Osteoblast (primary cell): ENCODE measurements at regions not wholly inside any gene's neighbourhood (a gene's known extent, or its start where the extent isn't known, plus 50 kb on each side); places are given as distances from the start of the nearest gene placed in this dataset.
A peak's percentile ranks its signal among the peaks of the same experiment; 100 is the strongest.

Experiments used
- DNase-seq: peaks from one replicate; pipeline ENCODE4 v3.0.0; 2011; ENCODE audit warnings: low spot score, mixed read lengths; ENCODE audit not compliant: insufficient read length; ENCODE audit errors: missing footprints
- H2AFZ ChIP-seq: 2 replicates; pipeline ENCODE4 v1.6.0; 2011; ENCODE audit warnings: mild to moderate bottlenecking, low read length
- H3K27ac ChIP-seq: 2 replicates; pipeline ENCODE4 v1.5.1; 2011; ENCODE audit warnings: mild to moderate bottlenecking, low read depth, low read length, moderate library complexity
- H3K27me3 ChIP-seq: 2 replicates; pipeline ENCODE4 v1.6.0; 2012; ENCODE audit warnings: mild to moderate bottlenecking, control low read depth, inconsistent platforms, low read length, moderate library complexity; ENCODE audit not compliant: insufficient read depth
- H3K36me3 ChIP-seq: 2 replicates; pipeline ENCODE4 v1.5.1; 2011; ENCODE audit warnings: mild to moderate bottlenecking, low read length, control low read depth, moderate library complexity; ENCODE audit not compliant: insufficient read depth
- H3K4me1 ChIP-seq: 2 replicates; pipeline ENCODE4 v1.5.1; 2011; ENCODE audit warnings: mild to moderate bottlenecking, low read length, control low read depth, moderate library complexity; ENCODE audit not compliant: insufficient read depth
- H3K4me2 ChIP-seq: 2 replicates; pipeline ENCODE4 v1.6.0; 2011; ENCODE audit warnings: mild to moderate bottlenecking, low read length; ENCODE audit not compliant: insufficient read depth
- H3K4me3 ChIP-seq: fragments of 200-600 bp; sonication (generic); 3 replicates; pipeline ENCODE4 v1.5.1; 2012; ENCODE audit warnings: mild to moderate bottlenecking, low read length, inconsistent platforms; ENCODE audit not compliant: insufficient read depth
- H3K79me2 ChIP-seq: 2 replicates; pipeline ENCODE4 v1.6.0; 2012; ENCODE audit warnings: mild to moderate bottlenecking, low read length, control low read depth, inconsistent platforms; ENCODE audit not compliant: insufficient read depth
- H3K9me3 ChIP-seq: 2 replicates; pipeline ENCODE4 v1.5.1; 2011; ENCODE audit warnings: low read depth, low read length, control low read depth
- H4K20me1 ChIP-seq: 2 replicates; pipeline ENCODE4 v1.6.0; 2012; ENCODE audit warnings: mild to moderate bottlenecking, low read length, control low read depth; ENCODE audit not compliant: insufficient read depth
- TF ChIP-seq, protein P1 (sequence below): IDR thresholded peaks from 2 replicates; pipeline ENCODE4 v1.5.1; 2011; ENCODE audit warnings: mild to moderate bottlenecking, low read depth, low read length, moderate library complexity; ENCODE audit errors: extremely low read depth

DNA sequence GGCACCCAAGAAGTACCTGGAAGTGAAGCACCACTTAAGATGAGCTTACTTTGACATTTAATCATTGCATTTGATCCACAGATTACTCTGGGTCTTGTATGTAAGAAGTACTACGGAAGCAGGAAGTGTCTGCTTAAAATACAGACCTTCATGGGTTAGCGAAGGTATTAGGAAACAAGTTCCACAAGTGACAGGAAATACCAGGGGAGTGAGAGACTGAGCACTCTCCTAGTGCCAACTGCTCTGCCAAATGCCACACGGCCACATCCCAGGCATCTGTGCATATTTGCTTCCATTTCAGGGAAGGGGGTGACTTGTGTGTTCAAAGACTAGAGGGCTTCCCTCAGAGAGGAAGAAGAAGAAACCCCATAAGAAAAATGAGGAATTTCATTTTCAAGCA lies 57.2 kb upstream of the ANK3 start:
- Histone ChIP-seq H3K4me2 (no peak overlapping the region), H3K79me2 (no peaks in the 10 kb centered on the region), H3K27ac (no peak overlapping the region), H3K4me3 (no peak overlapping the region), H3K27me3 (no peaks in the 10 kb centered on the region), H4K20me1 (no peaks in the 10 kb centered on the region), H3K36me3 (no peaks in the 10 kb centered on the region), H2AFZ (peak overlapping the region; percentile 63), H3K4me1 (peaks cover 23% of the 10 kb centered on the region), H3K9me3 (no peaks in the 10 kb centered on the region)
- DNase-seq, result no peak
- TF ChIP-seq, protein P1, sequence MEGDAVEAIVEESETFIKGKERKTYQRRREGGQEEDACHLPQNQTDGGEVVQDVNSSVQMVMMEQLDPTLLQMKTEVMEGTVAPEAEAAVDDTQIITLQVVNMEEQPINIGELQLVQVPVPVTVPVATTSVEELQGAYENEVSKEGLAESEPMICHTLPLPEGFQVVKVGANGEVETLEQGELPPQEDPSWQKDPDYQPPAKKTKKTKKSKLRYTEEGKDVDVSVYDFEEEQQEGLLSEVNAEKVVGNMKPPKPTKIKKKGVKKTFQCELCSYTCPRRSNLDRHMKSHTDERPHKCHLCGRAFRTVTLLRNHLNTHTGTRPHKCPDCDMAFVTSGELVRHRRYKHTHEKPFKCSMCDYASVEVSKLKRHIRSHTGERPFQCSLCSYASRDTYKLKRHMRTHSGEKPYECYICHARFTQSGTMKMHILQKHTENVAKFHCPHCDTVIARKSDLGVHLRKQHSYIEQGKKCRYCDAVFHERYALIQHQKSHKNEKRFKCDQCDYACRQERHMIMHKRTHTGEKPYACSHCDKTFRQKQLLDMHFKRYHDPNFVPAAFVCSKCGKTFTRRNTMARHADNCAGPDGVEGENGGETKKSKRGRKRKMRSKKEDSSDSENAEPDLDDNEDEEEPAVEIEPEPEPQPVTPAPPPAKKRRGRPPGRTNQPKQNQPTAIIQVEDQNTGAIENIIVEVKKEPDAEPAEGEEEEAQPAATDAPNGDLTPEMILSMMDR, result no peak

DNA sequence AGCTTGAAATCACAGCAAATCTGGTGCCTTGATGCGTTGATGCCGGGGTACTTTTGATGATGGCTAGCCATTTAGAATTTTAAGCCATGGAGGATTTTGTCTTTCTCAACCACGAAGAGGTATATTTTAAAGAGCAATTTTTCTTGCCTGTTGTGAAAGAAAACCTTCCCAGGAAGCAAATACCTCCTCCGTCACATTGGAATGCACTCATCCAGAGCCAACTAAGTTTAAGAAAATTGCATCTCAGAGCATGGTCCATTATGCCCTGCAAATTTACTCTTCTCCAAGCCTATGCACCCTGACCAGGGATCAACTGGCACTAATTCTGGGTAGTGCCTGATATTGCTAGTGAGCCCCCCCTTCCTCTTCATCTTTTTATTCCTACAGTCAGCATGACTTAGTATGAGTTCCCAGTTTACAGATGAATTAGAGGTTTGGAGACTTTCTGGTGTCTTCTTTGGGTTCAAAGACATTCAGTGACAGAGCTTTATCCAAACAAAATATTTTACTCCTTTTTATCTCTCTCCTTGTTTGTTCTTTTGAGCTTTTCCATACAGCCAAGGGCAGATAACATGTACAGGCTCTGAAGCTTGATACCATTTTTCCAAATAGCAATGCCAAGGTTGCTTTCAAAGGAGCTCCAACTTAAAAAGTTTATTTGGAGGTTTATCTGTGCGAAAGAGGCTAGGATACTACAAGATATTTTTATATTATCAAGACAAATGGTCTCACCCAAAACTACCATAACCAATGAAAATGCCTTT lies 56.6 kb upstream of the ANK3 start:
- Histone ChIP-seq H3K27ac (peak overlapping the region; percentile 22), H3K4me2 (peak overlapping the region; percentile 44), H3K4me1 (peaks cover 23% of the 10 kb centered on the region), H3K9me3 (no peaks in the 10 kb centered on the region), H4K20me1 (no peaks in the 10 kb centered on the region), H3K36me3 (no peaks in the 10 kb centered on the region), H3K79me2 (no peaks in the 10 kb centered on the region), H3K27me3 (no peaks in the 10 kb centered on the region), H2AFZ (peak overlapping the region; percentile 60), H3K4me3 (no peak overlapping the region)
- TF ChIP-seq, protein P1, result no peak
- DNase-seq, result no peak

DNA sequence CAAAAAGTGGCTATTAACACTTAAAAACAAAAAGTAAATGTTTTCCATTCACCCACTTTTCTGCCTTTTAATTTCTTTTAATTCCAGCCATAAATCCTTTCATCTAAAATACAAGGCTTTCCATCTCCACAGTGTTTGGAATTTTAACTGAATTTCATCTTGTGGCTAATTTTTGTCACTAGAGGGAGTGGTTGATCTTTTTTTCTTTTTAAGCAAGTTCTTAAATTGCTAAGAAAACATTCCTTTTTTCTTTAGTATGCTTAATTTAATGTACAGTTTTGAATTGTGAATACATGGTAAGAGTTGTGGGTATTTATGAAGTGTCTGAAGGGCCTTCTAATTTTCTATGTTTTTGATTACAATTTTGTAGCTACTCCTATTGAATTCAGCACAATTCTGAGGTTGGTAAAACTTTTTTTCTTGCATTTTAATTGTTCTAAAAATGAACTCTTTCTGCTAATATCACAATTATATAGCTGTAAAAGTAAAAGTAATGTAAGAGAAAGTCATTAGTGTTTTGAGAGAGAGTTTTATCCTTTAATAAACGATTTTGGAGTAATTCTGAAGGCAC lies 54.9 kb upstream of the ANK3 start:
- no peak overlapping the region for H3K27ac ChIP-seq
- H3K27me3 ChIP-seq, result no peaks in the 10 kb centered on the region
- H3K79me2 ChIP-seq, result no peaks in the 10 kb centered on the region
- H3K4me2 ChIP-seq, result no peak overlapping the region
- no peak overlapping the region for H2AFZ ChIP-seq
- no peaks in the 10 kb centered on the region for H3K9me3 ChIP-seq
- H3K4me3 ChIP-seq, result no peak overlapping the region
- no peaks in the 10 kb centered on the region for H4K20me1 ChIP-seq
- TF ChIP-seq, protein P1, result peak; percentile 62
- no peak for DNase-seq
- peaks cover 23% of the 10 kb centered on the region for H3K4me1 ChIP-seq
- H3K36me3 ChIP-seq, result no peaks in the 10 kb centered on the region

DNA sequence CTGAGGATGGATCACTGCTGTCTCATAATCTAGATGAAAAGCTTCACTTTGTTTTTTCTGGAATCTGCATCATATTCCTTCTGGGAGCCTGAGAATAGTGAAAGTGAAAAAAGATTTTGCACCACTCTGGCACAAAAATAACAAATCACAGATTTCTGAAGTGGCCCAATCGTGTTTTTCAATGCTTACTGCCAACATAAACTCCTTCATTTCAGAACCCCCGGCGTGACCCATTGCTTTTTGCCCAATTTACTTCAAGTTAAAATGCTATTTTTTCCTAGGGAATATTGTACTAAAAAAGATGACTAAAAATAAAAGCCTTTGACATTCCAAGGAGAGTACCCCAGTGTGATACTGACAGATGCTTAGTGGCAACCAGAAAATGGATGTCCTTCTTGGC lies 53.7 kb upstream of the ANK3 start:
- H3K4me1 ChIP-seq, result peaks cover 23% of the 10 kb centered on the region
- no peaks in the 10 kb centered on the region for H3K9me3 ChIP-seq
- DNase-seq, result no peak
- H3K4me2 ChIP-seq, result peak overlapping the region; percentile 54
- H2AFZ ChIP-seq, result peak overlapping the region; percentile 71
- TF ChIP-seq, protein P1, result no peak
- H3K79me2 ChIP-seq, result no peaks in the 10 kb centered on the region
- H3K4me3 ChIP-seq, result peak overlapping the region; percentile 23
- H3K27me3 ChIP-seq, result no peaks in the 10 kb centered on the region
- H4K20me1 ChIP-seq, result no peaks in the 10 kb centered on the region
- H3K36me3 ChIP-seq, result no peaks in the 10 kb centered on the region
- H3K27ac ChIP-seq, result no peak overlapping the region
